Neural progenitor cell (in vitro differentiated cells): ENCODE measurements at regions not wholly inside any gene's neighbourhood (a gene's known extent, or its start where the extent isn't known, plus 50 kb on each side); places are given as distances from the start of the nearest gene placed in this dataset.
"Not testable (repeated sequence)": the region's sequence is repeated elsewhere in the genome, so short reads cannot be mapped to it uniquely, and the experiment has no call there.

ENCODE experiments used
- DNase-seq: peaks from one replicate; pipeline ENCODE4 v3.0.0-alpha.2; 2016; ENCODE audit warnings: low spot score
- H2AFZ ChIP-seq: fragments of 200-600 bp; sonication (generic); replicated peaks from 2 replicates; pipeline ENCODE4 v1.6.1; 2016; ENCODE audit warnings: antibody characterized with exemption
- H3F3A ChIP-seq: fragments of 200-600 bp; sonication (generic); 2 replicates; pipeline ENCODE4 v1.6.1; 2016; ENCODE audit warnings: antibody characterized with exemption, low read depth
- H3K27ac ChIP-seq: fragments of 200-600 bp; sonication (generic); 2 replicates; pipeline ENCODE4 v1.5.1; 2016; ENCODE audit warnings: mild to moderate bottlenecking
- H3K27me3 ChIP-seq: fragments of 200-600 bp; sonication (generic); 2 replicates; pipeline ENCODE4 v1.6.1; 2016; ENCODE audit warnings: mild to moderate bottlenecking, moderate library complexity
- H3K36me3 ChIP-seq: fragments of 200-600 bp; sonication (generic); 2 replicates; pipeline ENCODE4 v1.5.1; 2016
- H3K4me1 ChIP-seq: fragments of 200-600 bp; sonication (generic); 2 replicates; pipeline ENCODE4 v1.6.1; 2016; ENCODE audit warnings: mixed run types
- H3K4me2 ChIP-seq: fragments of 200-600 bp; sonication (generic); 2 replicates; pipeline ENCODE4 v1.6.1; 2016
- H3K4me3 ChIP-seq: fragments of 200-600 bp; sonication (generic); 2 replicates; pipeline ENCODE4 v1.5.1; 2016
- H3K79me2 ChIP-seq: fragments of 200-600 bp; sonication (generic); 2 replicates; pipeline ENCODE4 v1.6.1; 2016; ENCODE audit warnings: low read depth
- H3K9ac ChIP-seq: fragments of 200-600 bp; sonication (generic); 2 replicates; pipeline ENCODE4 v1.6.1; 2016
- H3K9me3 ChIP-seq: fragments of 200-600 bp; sonication (generic); 2 replicates; pipeline ENCODE4 v1.5.1; 2016; ENCODE audit warnings: low read depth
- H4K20me1 ChIP-seq: fragments of 200-600 bp; sonication (generic); 2 replicates; pipeline ENCODE4 v1.6.1; 2016; ENCODE audit warnings: low read depth
- H3K27ac Mint-ChIP-seq: 3 replicates; pipeline ENCODE4 v1.8.0; 2021; ENCODE audit warnings: mixed read lengths
- H3K27me3 Mint-ChIP-seq: 2 replicates; pipeline ENCODE4 v1.8.0; 2022; ENCODE audit warnings: low read depth, mild to moderate bottlenecking, inconsistent platforms, moderate library complexity, mixed read lengths; ENCODE audit not compliant: insufficient read depth
- H3K36me3 Mint-ChIP-seq: 3 replicates; pipeline ENCODE4 v1.8.0; 2021; ENCODE audit warnings: mixed read lengths
- H3K4me1 Mint-ChIP-seq: 3 replicates; pipeline ENCODE4 v1.8.0; 2021; ENCODE audit warnings: mixed read lengths
- H3K4me3 Mint-ChIP-seq: 3 replicates; pipeline ENCODE4 v1.8.0; 2021; ENCODE audit warnings: mild to moderate bottlenecking, moderate library complexity, mixed read lengths
- H3K9me3 Mint-ChIP-seq: 3 replicates; pipeline ENCODE4 v1.8.0; 2020; ENCODE audit warnings: mixed read lengths
- EZH2 ChIP-seq: fragments of 200-600 bp; sonication (generic); IDR thresholded peaks from 2 replicates; pipeline ENCODE4 v1.6.1; 2017; ENCODE audit warnings: antibody characterized with exemption, mild to moderate bottlenecking, moderate library complexity
- EZH2phosphoT487 ChIP-seq: fragments of 200-600 bp; sonication (generic); IDR thresholded peaks from 2 replicates; pipeline ENCODE4 v1.6.1; 2017; ENCODE audit warnings: antibody characterized with exemption
- TF ChIP-seq, protein P1 (sequence below): fragments of 200-600 bp; sonication (generic); IDR thresholded peaks from 2 replicates; pipeline ENCODE4 v1.5.1; 2017; ENCODE audit warnings: antibody characterized with exemption, mild to moderate bottlenecking

- Histone ChIP-seq H2AFZ (no peak overlapping the region), H3K27ac (no peak overlapping the region), H3K36me3 (no peaks in the 10 kb centered on the region), H3K9me3 (peaks cover 5% of the 10 kb centered on the region), H3K9ac (no peak overlapping the region), H3K4me3 (no peak overlapping the region), H3F3A (no peaks in the 10 kb centered on the region), H4K20me1 (no peaks in the 10 kb centered on the region), H3K4me1 (no peaks in the 10 kb centered on the region), H3K79me2 (no peaks in the 10 kb centered on the region), H3K4me2 (no peak overlapping the region), H3K27me3 (no peaks in the 10 kb centered on the region)
- peaks cover 3% of the 10 kb centered on the region for H3K9me3 Mint-ChIP-seq
- H3K4me1 Mint-ChIP-seq: no peaks in the 10 kb centered on the region
- no peaks in the 10 kb centered on the region for H3K36me3 Mint-ChIP-seq
- no peaks in the 10 kb centered on the region for H3K27me3 Mint-ChIP-seq
- H3K4me3 Mint-ChIP-seq: no peak overlapping the region
- no peak for DNase-seq
- H3K27ac Mint-ChIP-seq: no peak overlapping the region
- TF ChIP-seq, protein P1, sequence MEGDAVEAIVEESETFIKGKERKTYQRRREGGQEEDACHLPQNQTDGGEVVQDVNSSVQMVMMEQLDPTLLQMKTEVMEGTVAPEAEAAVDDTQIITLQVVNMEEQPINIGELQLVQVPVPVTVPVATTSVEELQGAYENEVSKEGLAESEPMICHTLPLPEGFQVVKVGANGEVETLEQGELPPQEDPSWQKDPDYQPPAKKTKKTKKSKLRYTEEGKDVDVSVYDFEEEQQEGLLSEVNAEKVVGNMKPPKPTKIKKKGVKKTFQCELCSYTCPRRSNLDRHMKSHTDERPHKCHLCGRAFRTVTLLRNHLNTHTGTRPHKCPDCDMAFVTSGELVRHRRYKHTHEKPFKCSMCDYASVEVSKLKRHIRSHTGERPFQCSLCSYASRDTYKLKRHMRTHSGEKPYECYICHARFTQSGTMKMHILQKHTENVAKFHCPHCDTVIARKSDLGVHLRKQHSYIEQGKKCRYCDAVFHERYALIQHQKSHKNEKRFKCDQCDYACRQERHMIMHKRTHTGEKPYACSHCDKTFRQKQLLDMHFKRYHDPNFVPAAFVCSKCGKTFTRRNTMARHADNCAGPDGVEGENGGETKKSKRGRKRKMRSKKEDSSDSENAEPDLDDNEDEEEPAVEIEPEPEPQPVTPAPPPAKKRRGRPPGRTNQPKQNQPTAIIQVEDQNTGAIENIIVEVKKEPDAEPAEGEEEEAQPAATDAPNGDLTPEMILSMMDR: no peak
- TF ChIP-seq EZH2: no peak
- no peak for TF ChIP-seq EZH2phosphoT487
Measured at GRCh38 chrX:121876305-121876704, 828.9 kb downstream of the GLUD2 start.

DNA sequence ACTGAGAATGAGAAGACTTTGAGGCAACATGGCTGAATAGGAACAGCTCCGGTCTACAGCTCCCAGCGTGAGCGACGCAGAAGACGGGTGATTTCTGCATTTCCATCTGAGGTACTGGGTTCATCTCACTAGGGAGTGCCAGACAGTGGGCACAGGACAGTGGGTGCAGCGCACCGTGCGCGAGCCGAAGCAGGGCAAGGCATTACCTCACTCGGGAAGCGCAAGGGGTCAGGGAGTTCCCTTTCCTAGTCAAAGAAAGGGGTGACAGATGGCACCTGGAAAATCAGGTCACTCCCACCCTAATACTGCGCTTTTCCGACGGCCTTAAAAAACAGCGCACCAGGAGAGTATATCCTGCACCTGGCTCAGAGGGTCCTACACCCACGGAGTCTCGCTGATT, 829.9 kb downstream of the GLUD2 start:
- H3K36me3 Mint-ChIP-seq, H3K27ac ChIP-seq, H3K4me3 Mint-ChIP-seq, H3K4me2 ChIP-seq, H3K4me1 ChIP-seq, H3K27me3 ChIP-seq, H3K9me3 ChIP-seq, H3K9ac ChIP-seq, H3K9me3 Mint-ChIP-seq, H3K4me3 ChIP-seq, H4K20me1 ChIP-seq, H2AFZ ChIP-seq, H3K4me1 Mint-ChIP-seq, H3F3A ChIP-seq, H3K27me3 Mint-ChIP-seq, H3K27ac Mint-ChIP-seq, DNase-seq, H3K36me3 ChIP-seq, H3K79me2 ChIP-seq: not testable (repeated sequence)

GRCh38 chrX:121886557-121886956, 839.1 kb downstream of the GLUD2 start:
- Mint-ChIP-seq H3K27me3 (no peaks in the 10 kb centered on the region), H3K27ac (no peak overlapping the region), H3K36me3 (no peaks in the 10 kb centered on the region), H3K9me3 (no peaks in the 10 kb centered on the region), H3K4me1 (no peaks in the 10 kb centered on the region), H3K4me3 (no peak overlapping the region)
- Histone ChIP-seq H3K27ac (no peak overlapping the region), H3K36me3 (peaks cover 3% of the 10 kb centered on the region), H3K9me3 (peaks cover 6% of the 10 kb centered on the region), H4K20me1 (no peaks in the 10 kb centered on the region), H3F3A (no peaks in the 10 kb centered on the region), H3K9ac (no peak overlapping the region), H3K4me2 (no peak overlapping the region), H3K79me2 (no peaks in the 10 kb centered on the region), H3K4me3 (no peak overlapping the region), H3K4me1 (no peaks in the 10 kb centered on the region), H2AFZ (no peak overlapping the region), H3K27me3 (no peaks in the 10 kb centered on the region)
- TF ChIP-seq, protein P1: no peak
- no peak for TF ChIP-seq EZH2phosphoT487
- no peak for DNase-seq

GRCh38 chrX:121894756-121895155, 847.3 kb downstream of the GLUD2 start:
- H3K79me2 ChIP-seq: no peaks in the 10 kb centered on the region
- no peaks in the 10 kb centered on the region for H3K4me1 ChIP-seq
- H3K36me3 ChIP-seq: no peaks in the 10 kb centered on the region
- TF ChIP-seq EZH2 (no peak), EZH2phosphoT487 (no peak)
- TF ChIP-seq, protein P1: no peak
- no peaks in the 10 kb centered on the region for H3K9me3 ChIP-seq
- Mint-ChIP-seq H3K4me1 (peaks cover 3% of the 10 kb centered on the region), H3K27me3 (no peaks in the 10 kb centered on the region), H3K27ac (no peak overlapping the region), H3K4me3 (no peak overlapping the region), H3K36me3 (no peaks in the 10 kb centered on the region), H3K9me3 (no peaks in the 10 kb centered on the region)
- H3F3A ChIP-seq: no peaks in the 10 kb centered on the region
- H3K27ac ChIP-seq: no peak overlapping the region
- H2AFZ ChIP-seq: no peak overlapping the region
- no peak overlapping the region for H3K9ac ChIP-seq
- no peaks in the 10 kb centered on the region for H3K27me3 ChIP-seq
- no peak overlapping the region for H3K4me3 ChIP-seq
- H4K20me1 ChIP-seq: no peaks in the 10 kb centered on the region
- no peak overlapping the region for H3K4me2 ChIP-seq
- no peak for DNase-seq
